AG08396 (cell line): ENCODE measurements at regions not wholly inside any gene's neighbourhood (a gene's known extent, or its start where the extent isn't known, plus 50 kb on each side); places are given as distances from the start of the nearest gene placed in this dataset.
A peak's percentile ranks its signal among the peaks of the same experiment; 100 is the strongest.
"Not testable (repeated sequence)": the region's sequence is repeated elsewhere in the genome, so short reads cannot be mapped to it uniquely, and the experiment has no call there.

ENCODE experiments used
- DNase-seq: peaks from one replicate; pipeline ENCODE4 v3.0.0; 2012; ENCODE audit warnings: low spot score, mixed read lengths

GRCh38 chr15:62412686-62413085, 247.6 kb upstream of the C2CD4B start:
- DNase-seq: no peak

- no peak for DNase-seq
Observed at GRCh38 chr15:62413153-62413552, 248.1 kb upstream of the C2CD4B start.

- no peak for DNase-seq
Observed at GRCh38 chr15:62413786-62414185, 248.7 kb upstream of the C2CD4B start.

GRCh38 chr15:62415498-62415897, 250.4 kb upstream of the C2CD4B start:
- DNase-seq: no peak

- no peak for DNase-seq
Observed at GRCh38 chr15:62416526-62416925, 251.4 kb upstream of the C2CD4B start.

- no peak for DNase-seq
Observed at GRCh38 chr15:62417439-62417838, 252.4 kb upstream of the C2CD4B start.

- DNase-seq: not testable (repeated sequence)
Observed at GRCh38 chr15:62418496-62418895, 253.4 kb upstream of the C2CD4B start.

- no peak for DNase-seq
Observed at GRCh38 chr15:62419192-62419591, 254.1 kb upstream of the C2CD4B start.

- not testable (repeated sequence) for DNase-seq
Observed at GRCh38 chr15:62420371-62420770, 255.3 kb upstream of the C2CD4B start.

- DNase-seq: no peak
Observed at GRCh38 chr15:62421289-62421688, 256.2 kb upstream of the C2CD4B start.

GRCh38 chr15:62426387-62426956, 261.4 kb upstream of the C2CD4B start:
- DNase-seq: peak; percentile 63

GRCh38 chr15:62428259-62428658, 263.2 kb upstream of the C2CD4B start:
- DNase-seq: no peak

- no peak for DNase-seq
Observed at GRCh38 chr15:62428851-62429598, 263.9 kb upstream of the C2CD4B start.

GRCh38 chr15:62430056-62430455, 265.0 kb upstream of the C2CD4B start:
- DNase-seq: no peak

- DNase-seq: no peak
Observed at GRCh38 chr15:62430552-62430951, 265.5 kb upstream of the C2CD4B start.

GRCh38 chr15:62431008-62431797, 266.1 kb upstream of the C2CD4B start:
- no peak for DNase-seq

- no peak for DNase-seq
Observed at GRCh38 chr15:62431817-62432216, 266.7 kb upstream of the C2CD4B start.

GRCh38 chr15:62432702-62433398, 267.8 kb upstream of the C2CD4B start:
- no peak for DNase-seq

- DNase-seq: no peak
Observed at GRCh38 chr15:62436235-62436634, 271.1 kb upstream of the C2CD4B start.

GRCh38 chr15:62437753-62438152, 272.7 kb upstream of the C2CD4B start:
- no peak for DNase-seq

- peak; percentile 57 for DNase-seq
Observed at GRCh38 chr15:62439543-62440016, 274.5 kb upstream of the C2CD4B start.

- no peak for DNase-seq
Observed at GRCh38 chr15:62440362-62441105, 275.4 kb upstream of the C2CD4B start.
